GM19397 (cell line): ENCODE measurements at regions not wholly inside any gene's neighbourhood (a gene's known extent, or its start where the extent isn't known, plus 50 kb on each side); places are given as distances from the start of the nearest gene placed in this dataset.

Experiments used
- ATAC-seq: cut with Tn5 transposase; IDR thresholded peaks from one replicate; pipeline ENCODE4 v1.9.1; 2021; ENCODE audit warnings: mild to moderate bottlenecking, moderate library complexity; ENCODE audit not compliant: unreplicated experiment

DNA sequence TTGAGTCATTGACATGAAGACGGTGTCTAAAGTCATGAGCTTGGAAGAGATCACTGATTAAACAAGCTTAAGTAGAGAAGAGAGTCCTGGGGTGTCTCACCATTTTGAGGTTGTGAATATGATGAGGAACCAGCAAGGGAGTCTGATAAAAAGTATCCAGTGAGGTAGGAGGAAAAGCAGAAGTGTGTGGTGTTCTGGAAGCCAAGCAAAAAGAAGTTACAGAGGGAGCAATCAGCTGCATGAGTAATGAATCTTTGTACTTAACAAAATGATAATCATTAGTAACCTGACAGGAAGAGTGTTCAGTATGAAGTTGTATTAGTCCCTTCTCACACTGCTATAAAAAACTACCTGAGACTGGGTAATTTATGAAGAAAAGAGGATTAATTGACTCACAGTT is 131.3 kb downstream of the C11orf87 start:
- ATAC-seq: no peak

- ATAC-seq: no peak
These were observed 133.0 kb downstream of the C11orf87 start for GRCh38 chr11:109554951-109555350.

- no peak for ATAC-seq
These were observed 142.3 kb downstream of the C11orf87 start for GRCh38 chr11:109564241-109564640.

GRCh38 chr11:109582470-109582869 is 160.5 kb downstream of the C11orf87 start:
- no peak for ATAC-seq

- ATAC-seq: no peak
These were observed 162.3 kb downstream of the C11orf87 start for GRCh38 chr11:109584001-109584972.

DNA sequence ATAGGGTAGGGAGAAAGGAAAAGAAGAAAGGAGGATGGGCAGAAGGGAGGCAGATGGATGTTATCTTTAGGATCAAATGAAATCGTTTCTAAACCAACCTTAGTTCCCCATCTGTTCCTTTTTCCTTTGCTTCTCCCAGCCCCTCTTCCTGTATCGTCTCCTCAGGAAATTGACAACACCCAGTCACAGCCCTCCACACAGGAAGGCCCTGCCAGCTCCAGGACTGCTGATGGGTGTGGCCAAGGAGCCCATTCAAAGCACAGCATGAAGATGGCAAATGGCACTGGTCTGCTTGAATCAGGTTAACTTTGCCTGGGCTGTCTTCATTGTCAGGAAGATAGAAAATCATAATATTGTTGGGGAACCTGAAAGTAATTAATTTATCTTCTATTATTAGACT is 164.8 kb downstream of the C11orf87 start:
- no peak for ATAC-seq

DNA sequence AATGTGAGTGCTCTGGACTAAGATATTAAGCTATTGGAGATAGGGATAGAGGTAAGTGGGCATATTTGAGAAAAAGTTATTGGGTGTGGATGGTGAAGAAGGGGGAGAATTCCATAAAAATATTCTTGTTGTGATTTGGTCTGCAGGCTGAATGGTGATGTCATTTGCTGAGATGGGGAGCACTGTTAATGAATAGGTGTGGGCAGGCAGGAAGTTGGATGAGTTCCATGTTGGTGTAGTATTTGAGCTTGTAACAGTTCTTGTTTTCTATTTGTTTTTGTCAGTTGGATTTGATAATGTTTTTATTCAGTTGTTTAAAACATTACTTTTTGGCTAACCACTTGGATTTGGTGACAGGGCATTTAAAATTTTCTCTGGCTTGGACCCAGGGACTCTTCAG is 168.8 kb downstream of the C11orf87 start:
- no peak for ATAC-seq

- no peak for ATAC-seq
These were observed 175.3 kb downstream of the C11orf87 start for GRCh38 chr11:109597336-109597735.

- ATAC-seq: no peak
These were observed 182.8 kb downstream of the C11orf87 start for GRCh38 chr11:109604481-109605400.

DNA sequence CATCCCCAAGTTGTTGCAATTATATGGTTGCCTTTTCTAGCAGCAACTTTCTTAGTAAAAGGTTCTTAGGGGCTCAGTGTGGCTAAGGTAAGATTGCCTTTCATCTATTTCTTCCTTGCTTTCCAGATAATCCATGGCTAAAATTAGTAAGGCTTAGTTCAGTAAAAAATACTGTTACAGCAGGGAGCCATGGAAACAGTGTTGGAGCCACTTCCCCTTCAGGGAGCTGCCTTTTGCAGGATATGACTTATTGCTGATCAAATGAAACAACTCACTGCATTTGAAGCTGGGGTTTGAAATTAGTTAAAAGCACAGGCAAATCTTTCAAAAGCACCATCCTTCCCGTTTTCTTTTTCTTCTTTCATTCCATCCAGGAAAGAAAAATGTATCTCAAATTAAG is 184.3 kb downstream of the C11orf87 start:
- ATAC-seq: no peak

DNA sequence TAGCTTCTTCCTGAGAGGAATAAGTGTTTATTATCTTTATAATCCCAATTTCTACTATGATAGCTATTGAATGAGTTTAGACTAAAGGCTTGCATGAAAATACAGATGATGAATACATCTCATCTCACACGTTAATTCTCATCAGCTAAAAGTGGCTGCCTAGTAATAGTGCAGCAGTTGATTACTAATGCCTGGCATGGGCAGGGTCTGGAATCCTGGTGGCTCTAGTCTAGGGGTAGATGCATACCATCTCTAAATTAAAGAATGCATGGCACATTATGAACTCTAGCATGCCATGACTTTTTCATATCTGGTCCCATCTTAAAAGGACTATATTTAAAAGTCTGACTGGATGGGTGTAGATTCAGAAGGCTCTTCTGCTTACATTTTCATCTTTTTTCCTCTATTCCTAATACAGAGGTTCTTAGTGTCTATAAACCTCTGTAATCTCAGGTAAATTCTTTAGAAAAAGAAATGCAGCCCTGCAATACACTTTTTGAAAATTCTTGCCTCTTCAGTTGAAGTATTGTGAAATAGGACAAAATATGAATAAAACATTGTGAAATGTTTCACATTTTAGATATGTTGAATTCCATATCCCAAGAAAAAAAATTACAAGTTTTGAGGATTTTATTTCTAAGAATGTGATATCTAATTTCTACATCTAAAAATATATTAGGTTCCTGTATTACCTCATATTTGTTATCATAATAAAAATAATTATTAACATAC is 187.6 kb downstream of the C11orf87 start:
- ATAC-seq: no peak

- no peak for ATAC-seq
These were observed 190.5 kb downstream of the C11orf87 start for GRCh38 chr11:109612496-109612895.

DNA sequence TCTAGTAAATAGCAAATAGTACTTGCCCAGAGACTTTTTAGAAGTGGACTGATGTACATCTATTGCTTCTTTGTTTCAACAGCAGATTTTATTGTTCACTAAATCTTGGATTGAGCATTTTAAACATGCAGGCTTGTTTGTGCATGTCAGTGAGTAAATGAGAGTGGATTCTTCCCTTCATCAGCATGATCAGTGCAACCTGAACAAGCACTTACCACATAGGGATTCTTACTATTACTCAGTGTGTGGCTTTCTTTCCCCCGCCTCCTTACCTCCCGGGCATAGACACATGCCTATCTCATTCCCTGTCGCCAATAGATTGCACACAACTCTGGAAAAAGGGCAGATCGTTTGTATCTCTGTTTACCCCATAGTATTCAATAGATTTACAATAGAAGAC is 197.5 kb downstream of the C11orf87 start:
- ATAC-seq: no peak

DNA sequence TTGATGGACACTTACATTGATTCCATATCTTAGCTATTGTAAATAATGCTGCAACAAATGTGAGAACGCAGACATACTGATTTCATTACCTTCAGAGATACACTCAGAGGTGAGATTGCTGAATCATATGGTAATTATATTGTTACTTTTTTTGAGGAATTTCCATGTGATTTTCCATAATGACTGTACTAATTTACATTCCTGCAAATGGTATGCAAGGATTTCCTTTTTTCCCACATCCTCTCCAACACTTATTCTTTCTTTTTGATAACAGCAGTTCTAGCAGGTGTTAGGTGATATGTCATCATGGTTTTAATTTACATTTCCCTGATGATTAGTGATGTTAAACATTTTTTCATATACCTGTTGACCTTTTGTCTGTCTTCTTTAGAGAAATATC is 207.7 kb downstream of the C11orf87 start:
- no peak for ATAC-seq

- no peak for ATAC-seq
These were observed 219.6 kb downstream of the C11orf87 start for GRCh38 chr11:109641549-109641948.

- no peak for ATAC-seq
These were observed 222.2 kb downstream of the C11orf87 start for GRCh38 chr11:109644152-109644551.

- no peak for ATAC-seq
These were observed 226.8 kb downstream of the C11orf87 start for GRCh38 chr11:109648804-109649203.

GRCh38 chr11:109654091-109654490 is 232.1 kb downstream of the C11orf87 start:
- no peak for ATAC-seq

- ATAC-seq: no peak
These were observed 236.2 kb downstream of the C11orf87 start for GRCh38 chr11:109658190-109658589.

- ATAC-seq: no peak
These were observed 245.7 kb downstream of the C11orf87 start for GRCh38 chr11:109667719-109668118.
